GM23338 (cell line): ENCODE measurements at regions not wholly inside any gene's neighbourhood (a gene's known extent, or its start where the extent isn't known, plus 50 kb on each side); places are given as distances from the start of the nearest gene placed in this dataset.

Experiments
- ETS1 ChIP-seq: IDR thresholded peaks from 2 replicates; pipeline ENCODE4 v1.6.1; 2016; ENCODE audit warnings: antibody characterized with exemption
- EZH2 ChIP-seq: fragments of 200-600 bp; sonication (generic); IDR thresholded peaks from one replicate; pipeline ENCODE4 v1.8.0; 2017; ENCODE audit warnings: antibody characterized with exemption, mild to moderate bottlenecking, low read depth; ENCODE audit not compliant: unreplicated experiment
- EZH2phosphoT487 ChIP-seq: fragments of 200-600 bp; sonication (generic); IDR thresholded peaks from one replicate; pipeline ENCODE4 v1.8.1; 2018; ENCODE audit warnings: antibody characterized with exemption; ENCODE audit not compliant: unreplicated experiment
- JUNB ChIP-seq: IDR thresholded peaks from one replicate; pipeline ENCODE4 v1.6.1; 2016; ENCODE audit warnings: antibody characterized with exemption; ENCODE audit not compliant: unreplicated experiment
- NANOG ChIP-seq: IDR thresholded peaks from 2 replicates; pipeline ENCODE4 v1.6.1; 2016; ENCODE audit warnings: antibody characterized with exemption, borderline replicate concordance
- POLR2AphosphoS5 ChIP-seq: IDR thresholded peaks from 2 replicates; pipeline ENCODE4 v1.6.1; 2016; ENCODE audit warnings: antibody characterized with exemption, low read depth
- REST ChIP-seq: IDR thresholded peaks from one replicate; pipeline ENCODE4 v1.6.1; 2018; ENCODE audit warnings: antibody characterized with exemption; ENCODE audit not compliant: unreplicated experiment
- ZNF331 ChIP-seq: fragments of 250-450 bp; sonication (Bioruptor Pico); IDR thresholded peaks from 2 replicates; pipeline ENCODE4 v1.5.0; 2020; ENCODE audit warnings: low read depth, mild to moderate bottlenecking, moderate library complexity
- ZNF462 ChIP-seq: fragments of 250-450 bp; sonication (Bioruptor Pico); IDR thresholded peaks from 2 replicates; pipeline ENCODE4 v1.5.0; 2020; ENCODE audit warnings: mild to moderate bottlenecking, moderate library complexity

GRCh38 chr18:55748227-55748738 is 160.3 kb upstream of the TCF4 start (continued):
- TF ChIP-seq ZNF462 (CRISPR knock-in tag) (no peak), ETS1 (no peak), REST (no peak), NANOG (no peak), POLR2AphosphoS5 (no peak), EZH2phosphoT487 (no peak), JUNB (no peak), ZNF331 (CRISPR knock-in tag) (no peak), EZH2 (no peak)
